ENCODE measurements at regions not wholly inside any gene's neighbourhood (a gene's known extent, or its start where the extent isn't known, plus 50 kb on each side); places are given as distances from the start of the nearest gene placed in this dataset.
"Not testable (repeated sequence)": the region's sequence is repeated elsewhere in the genome, so short reads cannot be mapped to it uniquely, and the experiment has no call there.

- no peaks in the 10 kb centered on the region for H3K27me3 Mint-ChIP-seq
- H3K9me3 Mint-ChIP-seq = peaks cover 7% of the 10 kb centered on the region
- H3K27ac Mint-ChIP-seq = no peak overlapping the region
- ATAC-seq = no peak
- no peaks in the 10 kb centered on the region for H3K4me1 Mint-ChIP-seq
- DNase-seq = no peak
- H3K36me3 Mint-ChIP-seq (ENCODE audit: low read depth) = no peaks in the 10 kb centered on the region
- H3K4me3 Mint-ChIP-seq = no peak overlapping the region
Measured at GRCh38 chr10:35821339-35821911, 179.3 kb upstream of the FZD8 start.

GRCh38 chr10:35819736-35820135 lies 177.6 kb upstream of the FZD8 start:
- Mint-ChIP-seq H3K4me1 (no peaks in the 10 kb centered on the region), H3K27me3 (no peaks in the 10 kb centered on the region), H3K36me3 (ENCODE audit: low read depth) (no peaks in the 10 kb centered on the region), H3K9me3 (peaks cover 7% of the 10 kb centered on the region), H3K4me3 (no peak overlapping the region), H3K27ac (no peak overlapping the region)
- no peak for ATAC-seq
- DNase-seq = no peak

GRCh38 chr10:35819011-35819410 lies 176.9 kb upstream of the FZD8 start:
- peaks cover 4% of the 10 kb centered on the region for H3K9me3 Mint-ChIP-seq
- ATAC-seq (no peak), DNase-seq (no peak)
- no peak overlapping the region for H3K4me3 Mint-ChIP-seq
- no peaks in the 10 kb centered on the region for H3K27me3 Mint-ChIP-seq
- no peak overlapping the region for H3K27ac Mint-ChIP-seq
- no peaks in the 10 kb centered on the region for H3K36me3 Mint-ChIP-seq (ENCODE audit: low read depth)
- H3K4me1 Mint-ChIP-seq = no peaks in the 10 kb centered on the region

GRCh38 chr10:35817109-35817508 lies 175.0 kb upstream of the FZD8 start:
- H3K4me1 Mint-ChIP-seq; H3K36me3 Mint-ChIP-seq (ENCODE audit: low read depth); H3K27ac Mint-ChIP-seq; H3K27me3 Mint-ChIP-seq; DNase-seq; H3K9me3 Mint-ChIP-seq; H3K4me3 Mint-ChIP-seq; ATAC-seq: not testable (repeated sequence)

- no peaks in the 10 kb centered on the region for H3K27me3 Mint-ChIP-seq
- peaks cover 5% of the 10 kb centered on the region for H3K9me3 Mint-ChIP-seq
- DNase-seq = no peak
Measured at GRCh38 chr10:35813219-35813618, 171.1 kb upstream of the FZD8 start.

GRCh38 chr10:35808344-35808743 lies 166.2 kb upstream of the FZD8 start:
- H3K36me3 Mint-ChIP-seq (ENCODE audit: low read depth) = no peaks in the 10 kb centered on the region
- DNase-seq (no peak), ATAC-seq (no peak)
- no peak overlapping the region for H3K27ac Mint-ChIP-seq
- H3K4me3 Mint-ChIP-seq = no peak overlapping the region
- H3K9me3 Mint-ChIP-seq = peaks cover 5% of the 10 kb centered on the region
- no peaks in the 10 kb centered on the region for H3K4me1 Mint-ChIP-seq
- H3K27me3 Mint-ChIP-seq = no peaks in the 10 kb centered on the region

More at GRCh38 chr10:35813219-35813618, 171.1 kb upstream of the FZD8 start:
- ATAC-seq = no peak
- H3K36me3 Mint-ChIP-seq (ENCODE audit: low read depth) = no peaks in the 10 kb centered on the region
- H3K4me3 Mint-ChIP-seq = no peak overlapping the region
- H3K27ac Mint-ChIP-seq = no peak overlapping the region
- H3K4me1 Mint-ChIP-seq = no peaks in the 10 kb centered on the region

GRCh38 chr10:35803046-35803445 lies 160.9 kb upstream of the FZD8 start:
- no peak for ATAC-seq
- Mint-ChIP-seq H3K27me3 (no peaks in the 10 kb centered on the region), H3K4me1 (no peaks in the 10 kb centered on the region), H3K27ac (no peak overlapping the region), H3K4me3 (no peak overlapping the region), H3K9me3 (no peaks in the 10 kb centered on the region), H3K36me3 (ENCODE audit: low read depth) (no peaks in the 10 kb centered on the region)
- DNase-seq = no peak

GRCh38 chr10:35797187-35797586 lies 155.1 kb upstream of the FZD8 start:
- no peak overlapping the region for H3K4me3 Mint-ChIP-seq
- H3K4me1 Mint-ChIP-seq = no peaks in the 10 kb centered on the region
- H3K27ac Mint-ChIP-seq = no peak overlapping the region
- H3K36me3 Mint-ChIP-seq (ENCODE audit: low read depth) = no peaks in the 10 kb centered on the region
- H3K27me3 Mint-ChIP-seq = no peaks in the 10 kb centered on the region
- ATAC-seq (no peak), DNase-seq (no peak)
- no peaks in the 10 kb centered on the region for H3K9me3 Mint-ChIP-seq

- Mint-ChIP-seq H3K36me3 (ENCODE audit: low read depth) (no peaks in the 10 kb centered on the region), H3K27ac (no peak overlapping the region), H3K4me3 (no peak overlapping the region), H3K27me3 (no peaks in the 10 kb centered on the region), H3K9me3 (no peaks in the 10 kb centered on the region), H3K4me1 (no peaks in the 10 kb centered on the region)
- DNase-seq = no peak
- ATAC-seq = no peak
Measured at GRCh38 chr10:35795131-35795824, 153.2 kb upstream of the FZD8 start.

GRCh38 chr10:35794703-35795102 lies 152.6 kb upstream of the FZD8 start:
- H3K27ac Mint-ChIP-seq = no peak overlapping the region
- no peaks in the 10 kb centered on the region for H3K4me1 Mint-ChIP-seq
- DNase-seq = no peak
- H3K27me3 Mint-ChIP-seq = no peaks in the 10 kb centered on the region
- H3K36me3 Mint-ChIP-seq (ENCODE audit: low read depth) = no peaks in the 10 kb centered on the region
- no peak overlapping the region for H3K4me3 Mint-ChIP-seq
- no peak for ATAC-seq
- peaks cover 2% of the 10 kb centered on the region for H3K9me3 Mint-ChIP-seq

- Mint-ChIP-seq H3K9me3 (peaks cover 8% of the 10 kb centered on the region), H3K36me3 (ENCODE audit: low read depth) (no peaks in the 10 kb centered on the region), H3K4me1 (no peaks in the 10 kb centered on the region), H3K4me3 (no peak overlapping the region), H3K27me3 (no peaks in the 10 kb centered on the region), H3K27ac (no peak overlapping the region)
- DNase-seq (no peak), ATAC-seq (no peak)
Measured at GRCh38 chr10:35792291-35792690, 150.2 kb upstream of the FZD8 start.

- no peak for DNase-seq
- H3K27me3 Mint-ChIP-seq = no peaks in the 10 kb centered on the region
- H3K4me3 Mint-ChIP-seq = no peak overlapping the region
- H3K27ac Mint-ChIP-seq = no peak overlapping the region
- ATAC-seq = no peak
- no peaks in the 10 kb centered on the region for H3K4me1 Mint-ChIP-seq
- peaks cover 17% of the 10 kb centered on the region for H3K9me3 Mint-ChIP-seq
- no peaks in the 10 kb centered on the region for H3K36me3 Mint-ChIP-seq (ENCODE audit: low read depth)
Measured at GRCh38 chr10:35789996-35790395, 147.9 kb upstream of the FZD8 start.

- DNase-seq (no peak), ATAC-seq (no peak)
- Mint-ChIP-seq H3K4me3 (no peak overlapping the region), H3K4me1 (no peaks in the 10 kb centered on the region), H3K36me3 (ENCODE audit: low read depth) (no peaks in the 10 kb centered on the region), H3K9me3 (peaks cover 15% of the 10 kb centered on the region), H3K27me3 (no peaks in the 10 kb centered on the region), H3K27ac (no peak overlapping the region)
Measured at GRCh38 chr10:35784751-35785150, 142.7 kb upstream of the FZD8 start.

- no peak overlapping the region for H3K27ac Mint-ChIP-seq
- ATAC-seq (no peak), DNase-seq (no peak)
- H3K9me3 Mint-ChIP-seq = peaks cover 11% of the 10 kb centered on the region
- H3K4me1 Mint-ChIP-seq = no peaks in the 10 kb centered on the region
- peaks cover 2% of the 10 kb centered on the region for H3K27me3 Mint-ChIP-seq
- no peak overlapping the region for H3K4me3 Mint-ChIP-seq
- no peaks in the 10 kb centered on the region for H3K36me3 Mint-ChIP-seq (ENCODE audit: low read depth)
Measured at GRCh38 chr10:35783305-35783838, 141.3 kb upstream of the FZD8 start.

- Mint-ChIP-seq H3K27me3 (peaks cover 2% of the 10 kb centered on the region), H3K4me3 (no peak overlapping the region), H3K27ac (no peak overlapping the region), H3K4me1 (no peaks in the 10 kb centered on the region), H3K9me3 (peaks cover 2% of the 10 kb centered on the region), H3K36me3 (ENCODE audit: low read depth) (no peaks in the 10 kb centered on the region)
- ATAC-seq (no peak), DNase-seq (no peak)
Measured at GRCh38 chr10:35781643-35782035, 139.5 kb upstream of the FZD8 start.

Data from activated naive CD8-positive, alpha-beta T cell treated with anti-CD3 and anti-CD28 coated beads, Interleukin-2, amount 50 U/mL, for 24 hours (primary cell).